ENCODE measurements at regions not wholly inside any gene's neighbourhood (a gene's known extent, or its start where the extent isn't known, plus 50 kb on each side); places are given as distances from the start of the nearest gene placed in this dataset.

GRCh38 chr18:61741881-61742454, 150.8 kb downstream of the RNF152 start:
- no peaks in the 10 kb centered on the region for H3K79me2 ChIP-seq (ENCODE audit: control insufficient read depth, insufficient read depth, low read length)
- H4K20me1 ChIP-seq (replicated peaks; ENCODE audit: control insufficient read depth, insufficient read depth, low read length), result no peaks in the 10 kb centered on the region
- no peak overlapping the region for H3K4me3 ChIP-seq
- no peaks in the 10 kb centered on the region for H3K9me1 ChIP-seq (ENCODE audit: control insufficient read depth, insufficient read depth, low read length)
- CTCF ChIA-PET (ENCODE audit: low intra/inter-chr PET ratio), result no interaction called here
- in situ Hi-C loops (cut with MboI) (no loop called here), intact Hi-C loops (cut with micrococcal nuclease) (no loop called here)
- H3K4me2 ChIP-seq (ENCODE audit: insufficient read depth, low read length), result no peak overlapping the region
- no peak overlapping the region for H2AFZ ChIP-seq (ENCODE audit: low read depth, low read length)
- H3K27ac ChIP-seq (ENCODE audit: extremely low read depth, low read depth, low read length), result no peak overlapping the region
- H3K4me1 ChIP-seq (replicated peaks in 1 of 2; ENCODE audit: control insufficient read depth in 2 of 2, insufficient read depth in 2 of 2, low read length in 2 of 2), result no peaks in the 10 kb centered on the region
- DNase-seq (ENCODE audit: extremely low read depth in 1 of 4, low spot score in 3 of 4) (no peak), FAIRE-seq (no peak), ATAC-seq (no peak)
- POLR2A ChIA-PET, result no interaction called here
- H3K9me3 ChIP-seq (replicated peaks; ENCODE audit: control insufficient read depth, insufficient read depth, low read depth, low read length), result no peaks in the 10 kb centered on the region
- no TSS peak for BruUV-seq (replicated peaks)
- no peaks in the 10 kb centered on the region for H3K27me3 ChIP-seq (ENCODE audit: control insufficient read depth in 2 of 2, insufficient read depth in 2 of 2, low read length in 2 of 2)
- WGBS (ENCODE audit: insufficient coverage, low coverage, missing lambda C conversion rate), result 0% methylated on average over 6 of the region's 6 CpGs
- H3K36me3 ChIP-seq (ENCODE audit: control insufficient read depth, insufficient read depth, low read length), result no peaks in the 10 kb centered on the region
- no peak overlapping the region for H3K9ac ChIP-seq (ENCODE audit: insufficient read depth in 1 of 2, low read depth in 2 of 2, low read length in 2 of 2)
- TF ChIP-seq ATF6 (CRISPR knock-in tag; IDR thresholded peaks at IDR 0.05) (no peak), REST (IDR thresholded peaks at IDR 0.05; ENCODE audit: borderline replicate concordance) (no peak), REST (CRISPR knock-in tag; IDR thresholded peaks at IDR 0.05; ENCODE audit: low read depth) (no peak), E2F4 (CRISPR knock-in tag; IDR thresholded peaks at IDR 0.05; ENCODE audit: low read depth) (no peak), BCLAF1 (IDR thresholded peaks at IDR 0.05; ENCODE audit: borderline replicate concordance in 1 of 2, control insufficient read depth in 1 of 2, low read depth in 2 of 2, low read length in 1 of 2) (no peak), ZNF124 (CRISPR knock-in tag; IDR thresholded peaks at IDR 0.05) (no peak)

Measured in K562 (cell line).